Fibroblast of skin of right biceps (primary cell): ENCODE measurements at regions not wholly inside any gene's neighbourhood (a gene's known extent, or its start where the extent isn't known, plus 50 kb on each side); places are given as distances from the start of the nearest gene placed in this dataset.

Source experiments
- DNase-seq: peaks from one replicate; pipeline ENCODE4 v3.0.0-alpha.2; 2013

DNA sequence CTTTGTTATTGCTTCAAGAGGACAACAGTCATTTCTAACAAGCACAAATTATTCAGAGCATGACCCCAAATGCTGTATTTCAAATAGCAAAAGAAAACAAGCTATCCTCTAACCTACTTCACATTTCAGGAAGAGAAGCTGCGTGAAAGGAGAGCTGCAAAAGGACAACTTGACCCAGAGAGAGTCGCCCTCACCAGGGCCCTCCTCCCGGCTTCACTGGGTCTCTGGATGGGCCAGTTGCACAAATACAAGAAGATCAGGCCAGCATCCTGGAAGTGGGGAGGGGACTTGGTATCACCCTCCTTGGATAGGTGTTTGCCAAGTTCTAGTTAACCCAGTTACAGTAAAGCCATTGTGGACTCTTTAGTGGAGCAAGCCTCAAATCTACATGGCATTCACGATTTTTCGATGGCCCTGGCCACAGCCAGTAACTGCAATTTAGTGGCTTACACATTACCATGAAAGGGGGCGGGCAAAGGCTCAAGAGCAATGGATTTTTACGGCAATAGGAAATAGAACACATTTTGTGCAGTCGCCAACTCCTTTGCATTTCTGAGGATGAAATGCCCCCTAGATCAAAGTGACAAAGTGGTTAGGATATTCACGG, 166.9 kb upstream of the DIO2 start:
- DNase-seq, result no peak

DNA sequence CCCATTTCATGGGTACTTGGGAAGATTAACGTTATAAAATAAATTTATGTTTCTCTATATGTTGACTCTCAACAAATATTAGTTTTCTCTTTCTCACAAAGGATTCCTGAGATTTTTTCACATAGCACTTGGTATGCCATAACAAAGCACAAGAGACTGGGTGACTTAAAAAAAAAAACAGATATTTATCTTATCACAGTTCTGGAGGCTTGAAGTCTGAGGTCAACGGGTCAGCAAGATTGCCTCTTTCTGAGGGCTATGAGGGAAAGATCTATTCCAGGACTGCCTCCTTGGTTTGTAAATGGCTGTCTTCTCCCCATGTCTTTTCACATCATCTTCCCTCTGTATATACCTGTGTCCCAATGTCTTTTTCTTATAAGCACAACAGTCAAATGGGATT, 153.5 kb upstream of the DIO2 start:
- no peak for DNase-seq

DNA sequence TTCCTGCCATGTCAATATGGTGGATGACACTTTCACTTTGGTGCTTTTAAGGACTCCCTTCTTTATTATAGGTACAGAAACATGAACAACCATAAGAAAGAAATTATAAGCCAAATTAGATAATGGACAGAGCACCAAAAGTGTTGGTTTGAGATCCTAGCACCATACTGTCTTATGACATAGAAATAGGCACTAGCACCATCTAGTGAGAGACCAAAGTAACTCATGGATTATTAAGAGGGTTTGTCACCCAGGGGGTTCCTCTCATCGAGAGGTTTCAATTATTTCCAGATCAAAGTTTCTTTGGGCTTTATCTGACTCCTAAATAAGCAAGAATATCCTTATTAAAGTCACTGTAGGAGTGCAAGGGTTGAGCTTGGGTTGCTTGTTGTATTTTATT, 153.0 kb upstream of the DIO2 start:
- peak; percentile 12 for DNase-seq

DNA sequence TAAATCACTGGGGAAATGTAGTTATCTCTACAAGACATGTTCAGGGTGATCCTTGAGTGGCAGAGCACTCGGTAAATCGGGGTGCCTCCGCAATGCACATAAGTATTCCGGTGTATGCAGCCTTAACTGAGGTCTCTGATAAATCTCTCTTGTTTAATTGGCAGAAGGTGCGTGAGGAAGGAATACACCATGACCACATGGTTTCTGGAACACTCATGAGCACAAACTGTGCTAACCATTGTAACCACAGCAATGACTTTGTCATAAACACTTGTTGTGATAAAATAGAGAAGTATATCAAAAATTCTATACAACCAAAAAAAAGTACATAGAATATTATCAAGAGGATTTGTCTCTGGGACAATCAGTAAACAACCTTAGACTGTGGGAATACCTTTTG, 146.8 kb upstream of the DIO2 start:
- DNase-seq, result no peak

DNA sequence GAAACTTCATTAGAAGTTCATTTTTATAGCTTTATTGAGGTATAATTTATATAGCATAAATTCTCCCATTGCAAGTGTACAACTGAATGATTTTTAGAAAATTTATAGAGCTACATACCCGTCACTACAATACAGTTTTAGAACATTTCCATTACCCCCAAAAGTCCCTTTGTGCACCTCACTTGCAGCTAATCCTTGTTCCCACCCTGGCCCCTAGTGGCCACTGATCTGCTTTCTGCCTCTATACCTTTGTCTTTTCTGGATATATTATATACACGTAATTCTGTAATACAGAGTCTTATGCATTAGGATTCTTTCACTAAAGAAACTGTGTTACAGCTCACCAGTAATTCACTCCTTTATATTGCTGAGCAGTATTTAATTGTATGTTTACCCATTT, 145.1 kb upstream of the DIO2 start:
- DNase-seq, result peak; percentile 8

DNA sequence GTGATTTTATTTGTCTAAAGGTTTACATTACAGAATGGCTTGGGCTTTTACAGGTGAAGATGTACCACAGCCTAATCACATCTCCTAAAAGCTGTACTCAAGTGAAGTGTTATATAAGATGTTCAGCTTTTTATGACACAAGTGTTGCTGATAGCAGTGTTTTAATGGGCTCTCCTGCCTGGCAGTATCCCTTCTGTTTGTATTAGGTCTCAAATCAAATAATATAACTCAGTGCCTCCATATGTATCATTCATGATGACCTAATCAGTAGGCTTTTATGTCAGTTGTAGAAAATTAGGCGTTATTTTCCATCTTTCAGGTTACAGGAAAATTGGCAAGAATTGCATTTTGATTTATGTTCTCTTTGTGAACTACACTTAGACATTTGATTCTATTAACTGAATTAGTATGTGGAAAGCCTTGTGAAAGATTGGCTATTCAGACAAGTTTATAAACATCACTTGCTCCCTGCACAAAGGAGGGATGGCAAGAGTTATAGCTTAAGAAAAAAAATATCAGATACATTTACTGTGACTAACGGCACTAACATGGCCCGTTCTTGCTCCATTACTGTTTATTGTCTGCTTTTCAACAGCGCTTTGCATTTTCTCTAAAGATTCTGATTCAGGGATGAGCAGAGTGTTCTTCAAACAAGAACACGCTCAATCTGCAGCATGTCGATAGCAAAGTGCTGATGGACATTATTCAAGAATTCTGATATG, 143.7 kb upstream of the DIO2 start:
- no peak for DNase-seq

DNA sequence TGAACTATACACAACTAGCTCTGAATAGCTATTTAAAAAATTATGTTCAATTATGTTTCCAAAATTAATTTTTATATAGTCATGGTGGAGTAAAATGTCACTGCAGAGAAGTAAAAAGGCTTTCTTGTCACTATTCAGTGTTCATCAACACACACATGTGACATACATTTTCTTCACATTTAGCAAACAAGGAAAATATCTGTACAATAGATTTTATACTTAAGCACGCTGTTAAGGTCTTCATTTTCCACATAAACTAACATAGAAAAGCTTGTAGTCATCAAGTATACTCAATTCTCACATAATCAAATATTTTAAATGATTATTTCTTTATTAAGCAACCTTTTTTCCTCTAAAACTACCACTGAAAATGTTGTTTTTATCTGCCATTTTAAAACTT, 141.2 kb upstream of the DIO2 start:
- no peak for DNase-seq

DNA sequence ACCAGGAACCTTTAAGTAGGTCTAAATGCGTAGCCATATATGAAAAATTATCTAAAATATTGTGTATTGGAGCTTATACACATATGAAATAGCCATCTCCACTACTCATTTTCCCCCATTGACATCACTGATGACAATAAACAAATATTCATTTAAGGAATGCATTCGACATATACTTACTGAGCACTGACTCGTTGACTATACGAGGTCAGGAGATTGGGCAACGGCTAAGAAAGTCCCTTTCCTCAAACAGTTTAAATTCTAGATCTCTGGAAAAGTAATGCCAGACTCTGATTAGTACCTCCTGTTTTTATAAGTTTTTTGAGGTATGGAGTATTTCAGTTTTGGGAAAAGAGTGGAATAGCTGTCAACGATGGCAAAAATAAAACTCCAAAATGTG, 139.4 kb upstream of the DIO2 start:
- peak; percentile 7 for DNase-seq

DNA sequence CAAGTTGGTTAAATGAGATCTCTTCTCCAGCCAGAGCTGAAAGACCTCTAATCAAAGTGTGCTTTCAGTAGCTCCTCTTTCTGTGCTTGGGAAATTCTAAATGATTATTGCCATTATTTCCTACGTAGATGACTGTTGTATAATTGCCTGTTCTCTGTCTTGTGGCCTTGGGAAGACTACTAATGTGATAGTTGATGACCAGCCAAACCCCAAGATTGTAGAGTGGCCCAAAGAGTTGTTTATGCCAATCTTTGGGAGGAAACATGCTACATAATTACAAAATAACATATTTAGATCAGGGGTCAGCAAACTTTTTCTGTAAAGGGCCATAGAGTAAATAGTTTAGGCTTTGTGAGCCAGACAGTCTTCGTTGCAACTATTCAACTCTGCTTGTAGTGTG, 135.1 kb upstream of the DIO2 start:
- DNase-seq, result no peak

DNA sequence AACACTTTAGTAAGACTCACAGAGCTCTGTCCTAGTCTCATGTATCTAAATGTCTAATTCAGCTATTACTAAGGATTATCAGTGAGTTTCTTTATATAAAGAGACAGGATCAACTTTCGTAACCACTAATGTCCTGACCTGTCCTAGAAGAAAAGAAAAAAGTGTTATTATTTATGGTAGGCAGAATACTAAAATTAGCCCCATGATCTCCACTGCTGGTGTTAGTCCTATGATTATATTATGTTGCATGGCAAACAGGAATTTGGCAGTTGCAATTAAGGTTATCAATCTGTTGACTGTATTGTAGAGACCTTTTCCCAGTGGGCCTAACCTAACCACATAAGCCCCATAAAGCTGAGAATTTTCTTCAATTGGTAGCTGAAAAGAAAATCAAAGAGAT, 132.9 kb upstream of the DIO2 start:
- no peak for DNase-seq

DNA sequence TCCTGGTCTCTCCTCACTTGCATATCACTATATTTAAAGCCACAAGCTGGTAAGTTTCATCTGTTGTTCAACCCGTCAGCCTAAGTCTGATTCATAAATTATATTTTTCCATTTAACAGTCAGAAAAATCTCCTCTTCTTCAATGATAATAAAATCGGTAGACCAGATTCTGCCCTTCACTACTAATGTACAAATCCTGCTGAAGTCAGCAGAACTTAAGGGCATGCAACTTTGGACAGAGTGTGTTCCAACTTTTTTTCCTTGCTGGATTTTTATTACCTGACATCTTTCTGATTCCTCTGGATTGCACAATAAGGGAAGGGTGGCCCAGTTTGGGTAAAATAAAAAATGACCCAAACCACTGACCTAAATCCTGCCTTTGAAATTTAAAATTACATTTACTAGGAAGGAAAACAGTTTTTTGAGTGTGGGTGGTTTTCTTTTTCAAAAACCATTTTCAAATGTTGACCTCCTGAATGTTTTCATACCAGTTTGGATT, 125.4 kb upstream of the DIO2 start:
- no peak for DNase-seq

DNA sequence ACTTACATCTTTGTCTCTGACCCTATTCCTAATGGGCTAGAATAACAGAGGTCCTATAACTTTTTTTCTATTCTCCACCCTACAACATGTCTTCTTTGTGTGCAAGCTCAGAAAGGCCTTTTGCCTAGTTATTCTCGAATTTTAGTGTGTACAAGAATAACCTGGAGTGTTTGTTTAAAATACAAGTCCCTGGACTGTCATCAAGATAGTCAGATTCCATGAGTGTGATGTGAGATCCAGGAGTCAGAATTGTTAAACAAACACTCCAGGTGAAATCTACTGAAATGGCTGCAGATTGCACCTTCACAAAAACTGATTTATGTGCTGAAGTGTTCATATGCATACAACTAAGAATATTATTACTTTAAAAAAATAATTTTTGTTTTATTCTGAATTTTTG, 114.4 kb upstream of the DIO2 start:
- no peak for DNase-seq

DNA sequence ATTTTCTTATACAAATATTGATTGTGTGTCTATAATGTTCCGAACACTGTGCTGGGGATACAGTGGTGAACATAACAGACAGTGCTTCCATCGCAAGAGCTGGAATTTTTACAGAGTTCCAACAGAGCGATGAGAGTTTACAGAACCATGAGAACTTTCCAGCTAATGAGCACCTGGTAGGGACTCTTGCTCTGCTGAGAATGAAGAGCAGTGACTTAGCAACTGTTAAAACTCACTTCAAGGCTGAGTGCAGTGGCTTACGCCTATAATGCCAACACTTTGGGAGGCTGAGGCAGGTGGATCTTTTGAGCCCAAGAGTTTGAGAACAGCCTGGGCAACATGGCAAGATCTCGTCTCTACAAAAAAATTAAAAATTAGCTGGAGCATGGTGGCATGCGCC, 113.8 kb upstream of the DIO2 start:
- DNase-seq, result no peak

DNA sequence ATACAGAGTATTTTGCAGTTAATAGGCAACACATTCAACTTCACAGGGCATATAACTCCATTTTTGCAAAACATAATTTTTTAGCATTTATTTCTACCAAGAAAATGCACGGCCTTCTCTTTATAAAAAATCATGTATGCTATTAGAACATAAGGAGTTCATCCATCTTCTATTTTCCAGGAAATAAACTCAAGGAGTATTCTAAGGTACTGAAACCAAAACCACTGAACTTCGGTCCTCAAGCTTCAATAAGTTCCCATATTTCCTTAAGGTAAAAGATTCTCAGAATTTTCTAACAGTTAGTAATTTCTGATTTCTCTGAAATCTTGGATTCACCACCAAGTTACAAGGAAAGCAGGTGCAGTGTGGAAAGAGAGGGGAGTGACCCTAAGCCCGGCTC, 113.3 kb upstream of the DIO2 start:
- DNase-seq, result no peak

DNA sequence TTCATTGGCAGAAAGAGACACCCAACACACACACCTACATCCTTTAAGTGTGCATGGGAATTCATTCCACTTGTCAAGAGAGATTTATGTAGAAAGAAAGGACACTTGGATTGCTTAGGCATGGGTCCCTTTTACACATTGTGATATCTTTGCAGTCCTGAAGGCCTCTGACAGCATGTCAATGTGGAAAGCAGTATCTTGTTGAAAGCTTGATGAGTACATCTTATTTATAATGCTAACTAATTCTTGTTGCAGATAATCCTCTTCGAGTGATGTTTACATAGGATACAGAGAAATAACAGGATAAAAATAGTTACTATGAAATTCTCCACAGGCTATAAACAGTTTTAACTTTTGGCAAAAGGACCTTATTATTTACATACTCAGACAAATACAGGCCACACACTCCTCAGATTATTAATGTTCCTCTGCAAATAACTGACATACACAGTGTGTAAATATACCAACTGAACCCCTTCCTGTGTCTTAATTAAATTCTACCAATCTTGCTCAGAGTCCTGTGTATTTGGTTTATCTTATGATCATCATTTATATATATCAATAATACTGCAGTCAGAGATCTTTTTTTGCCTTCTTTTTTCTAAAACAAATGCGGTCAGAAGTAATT, 111.8 kb upstream of the DIO2 start:
- no peak for DNase-seq

DNA sequence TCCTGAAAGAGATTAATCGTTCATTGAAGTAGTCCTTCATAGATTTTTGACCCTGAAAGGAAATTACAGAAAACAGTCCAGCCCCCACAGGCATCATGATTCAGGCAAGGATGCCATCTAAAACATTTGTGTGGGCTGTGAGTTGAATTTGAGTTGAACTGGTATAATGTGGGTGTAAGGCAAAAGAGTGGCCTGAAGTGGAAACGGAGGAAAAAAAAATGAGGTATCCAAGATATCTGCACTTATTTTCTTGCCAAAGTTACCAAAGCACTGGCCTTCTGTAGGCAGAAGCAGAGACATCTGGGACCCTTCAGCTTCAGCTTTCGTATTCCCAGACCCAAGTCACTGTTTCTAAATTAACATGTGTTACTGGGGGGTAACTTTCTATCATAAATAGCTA, 105.1 kb upstream of the DIO2 start:
- peak; percentile 24 for DNase-seq

DNA sequence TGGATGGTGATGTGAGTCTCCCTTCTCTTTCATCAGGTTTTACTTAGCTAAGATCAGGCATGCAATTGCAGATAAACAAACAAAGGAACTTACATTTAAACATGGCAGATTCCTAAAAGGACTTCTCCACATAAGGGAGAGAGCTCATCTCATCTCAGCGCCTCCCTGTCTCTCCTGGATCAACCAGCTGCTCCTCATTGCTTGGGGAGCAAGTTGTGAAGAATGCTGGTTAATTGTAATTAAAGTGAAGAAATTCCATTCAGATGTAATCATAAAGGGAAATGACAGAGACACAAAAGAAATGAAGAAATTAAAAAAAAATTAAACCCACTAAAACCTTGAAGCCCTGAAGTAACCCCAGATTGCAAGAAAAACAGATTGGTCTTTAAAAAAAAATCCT, 104.4 kb upstream of the DIO2 start:
- peak; percentile 63 for DNase-seq

DNA sequence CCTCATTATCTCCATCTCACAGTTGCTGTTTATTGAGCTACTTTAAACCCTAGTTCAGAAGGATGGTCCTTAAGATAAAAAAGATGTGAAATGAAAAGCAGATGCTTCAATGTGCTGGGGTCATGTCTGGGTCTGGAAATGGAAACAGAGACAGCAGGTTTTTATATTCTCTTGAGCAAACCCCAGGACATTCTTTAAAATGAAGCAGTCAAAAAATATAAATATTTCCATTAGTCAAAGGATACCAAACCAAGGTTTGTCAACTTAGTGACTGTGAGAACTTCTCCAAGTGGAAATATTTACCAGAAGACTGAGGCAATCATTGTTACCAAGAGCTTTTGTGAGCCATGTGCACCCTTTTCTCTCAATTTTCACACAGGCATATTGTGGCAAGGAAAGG, 102.5 kb upstream of the DIO2 start:
- peak; percentile 41 for DNase-seq

DNA sequence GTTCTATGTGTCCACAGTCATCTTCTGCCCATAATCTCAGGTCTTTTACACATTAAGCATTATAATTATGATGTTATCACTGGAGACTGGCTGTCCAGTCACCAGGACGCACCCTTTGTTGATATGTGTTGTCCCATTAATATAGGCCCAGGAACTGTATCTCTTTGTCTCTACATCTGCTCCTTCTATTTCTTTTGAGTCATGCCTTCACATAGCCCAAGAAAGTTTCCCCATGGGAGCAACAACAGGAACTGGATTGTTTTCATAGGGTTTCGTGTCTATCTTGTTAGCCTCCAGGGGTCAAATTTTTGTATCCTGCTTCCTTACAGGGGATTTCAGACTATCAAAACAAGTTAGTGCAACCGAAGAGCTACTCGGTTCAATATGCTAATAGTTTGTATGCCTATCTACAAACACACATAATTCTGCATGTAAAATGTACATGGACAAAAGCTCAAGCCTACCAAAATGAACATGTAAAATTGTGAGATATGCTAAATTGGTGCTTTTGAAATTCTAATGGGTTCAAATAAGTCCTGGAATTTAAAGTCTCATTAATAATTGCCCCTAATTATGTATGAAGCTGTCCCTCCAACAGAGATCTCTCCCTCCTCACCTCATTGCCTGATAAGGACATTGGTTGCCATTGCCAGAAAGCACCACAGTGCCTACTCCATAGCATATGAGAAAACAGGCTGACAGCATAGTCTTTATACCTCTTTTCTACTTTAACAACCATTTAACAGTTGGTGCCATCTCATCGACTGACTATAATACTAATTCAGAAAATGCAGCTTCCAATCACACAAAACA, 99.8 kb upstream of the DIO2 start:
- DNase-seq, result peak; percentile 40

DNA sequence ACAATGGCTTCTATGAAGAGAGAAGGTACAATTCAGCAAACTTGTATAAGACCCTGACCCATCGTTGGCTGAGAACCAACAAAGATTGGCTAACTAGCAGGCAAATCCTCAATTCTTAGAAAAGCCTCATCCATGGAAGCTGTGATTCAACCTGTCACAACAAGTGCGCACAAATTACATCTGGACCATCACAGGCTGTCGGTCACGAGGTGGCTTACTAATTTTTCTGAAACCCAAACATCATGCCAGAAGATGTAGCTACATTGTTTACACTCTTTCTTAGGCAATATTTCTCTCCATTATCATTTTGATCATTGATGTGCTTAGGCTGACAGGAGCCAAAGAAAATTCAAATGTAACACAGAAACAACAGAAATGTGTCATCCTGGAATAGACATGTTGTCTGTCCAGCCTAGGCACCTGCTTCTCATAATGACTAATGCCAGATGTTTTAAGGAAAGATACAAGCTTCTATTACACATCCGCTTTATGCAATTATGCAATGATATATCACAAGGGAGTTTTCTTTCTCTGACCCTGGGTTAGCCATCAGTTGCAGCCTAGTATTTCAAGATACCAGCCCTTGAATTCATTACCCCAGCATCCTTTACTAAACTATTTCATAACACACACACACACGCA, 92.9 kb upstream of the DIO2 start:
- DNase-seq, result no peak

DNA sequence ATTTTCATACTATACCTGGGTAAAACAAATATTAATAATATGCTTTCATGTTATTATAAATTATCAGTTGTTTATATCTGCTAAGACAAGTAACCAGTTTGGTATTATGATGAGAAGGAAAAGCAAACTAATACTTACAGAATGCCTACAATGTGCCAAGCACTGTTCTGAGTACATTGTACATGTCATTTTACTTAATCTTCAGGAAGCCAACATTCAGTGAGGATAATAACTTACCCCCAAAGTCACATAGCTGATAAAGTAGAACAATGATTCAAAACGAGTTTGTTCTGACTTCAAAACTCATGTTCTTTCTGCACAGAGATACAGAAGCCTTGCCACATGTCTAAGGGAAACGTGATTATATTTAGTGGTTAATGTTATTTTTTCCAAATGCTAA, 89.0 kb upstream of the DIO2 start:
- no peak for DNase-seq

DNA sequence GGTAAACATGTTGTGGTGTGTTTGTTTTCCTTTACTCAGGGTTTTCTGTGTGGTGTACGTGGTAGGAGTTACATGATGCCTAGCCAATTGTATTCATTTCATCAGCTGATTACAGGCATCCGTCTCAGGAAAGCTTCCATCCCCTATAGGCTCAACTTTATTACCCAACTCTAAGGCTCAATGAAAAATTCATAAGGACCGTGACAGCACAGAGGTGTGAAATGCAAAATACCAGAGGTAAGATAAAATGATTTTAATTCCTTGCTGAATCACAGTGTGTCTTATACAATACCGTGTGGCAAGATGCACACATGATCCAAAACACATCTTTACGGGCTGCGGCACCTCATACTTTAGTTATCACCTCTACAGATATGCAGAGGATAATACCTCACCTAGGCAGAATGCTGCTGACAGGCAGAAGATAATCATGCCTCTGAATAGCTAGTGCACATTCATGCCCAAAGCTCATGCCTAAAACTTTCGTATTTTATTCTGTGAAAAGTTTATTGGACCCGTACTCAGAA, 87.2 kb upstream of the DIO2 start:
- no peak for DNase-seq

DNA sequence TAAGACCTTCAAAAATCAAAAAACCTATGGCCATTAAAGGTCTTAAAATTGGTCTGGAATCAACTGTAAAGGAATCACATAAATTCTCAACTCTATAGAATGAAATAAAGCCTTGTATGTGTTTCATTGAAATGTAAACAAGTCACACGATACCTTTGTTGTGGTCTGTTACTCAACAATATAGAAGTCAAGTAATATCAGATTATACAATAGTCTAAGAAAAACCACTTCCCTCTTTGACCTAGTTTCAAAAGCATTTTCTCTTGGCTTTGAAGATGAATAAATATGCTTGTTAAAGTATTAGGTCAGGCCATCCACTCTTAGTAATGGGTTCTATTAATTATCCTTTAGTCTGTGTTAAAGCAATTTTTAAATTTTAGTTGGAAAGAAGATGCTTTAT, 79.8 kb upstream of the DIO2 start:
- no peak for DNase-seq
